SK-N-MC (cell line): ENCODE measurements at regions not wholly inside any gene's neighbourhood (a gene's known extent, or its start where the extent isn't known, plus 50 kb on each side); places are given as distances from the start of the nearest gene placed in this dataset.

Source experiments
- EZH2 ChIP-seq: fragments of 200-600 bp; sonication (generic); IDR thresholded peaks from one replicate; pipeline ENCODE4 v1.6.1; 2017; ENCODE audit warnings: antibody characterized with exemption
- FOXP2 ChIP-seq: optimal IDR thresholded peaks from 2 replicates; pipeline ENCODE3; 2011; ENCODE audit warnings: mild to moderate bottlenecking, moderate library complexity; ENCODE audit not compliant: insufficient read depth; ENCODE audit errors: extremely low read length, control extremely low read depth
- POLR2AphosphoS5 ChIP-seq: IDR thresholded peaks from 2 replicates; pipeline ENCODE4 v1.6.1; 2012; ENCODE audit warnings: mild to moderate bottlenecking, low read depth, low read length, borderline replicate concordance

GRCh38 chr3:118534519-118534918 is 500.1 kb downstream of the IGSF11 start:
- TF ChIP-seq FOXP2, result no peak
- no peak for TF ChIP-seq EZH2
- TF ChIP-seq POLR2AphosphoS5, result no peak
